ENCODE measurements at regions not wholly inside any gene's neighbourhood (a gene's known extent, or its start where the extent isn't known, plus 50 kb on each side); places are given as distances from the start of the nearest gene placed in this dataset.

DNA sequence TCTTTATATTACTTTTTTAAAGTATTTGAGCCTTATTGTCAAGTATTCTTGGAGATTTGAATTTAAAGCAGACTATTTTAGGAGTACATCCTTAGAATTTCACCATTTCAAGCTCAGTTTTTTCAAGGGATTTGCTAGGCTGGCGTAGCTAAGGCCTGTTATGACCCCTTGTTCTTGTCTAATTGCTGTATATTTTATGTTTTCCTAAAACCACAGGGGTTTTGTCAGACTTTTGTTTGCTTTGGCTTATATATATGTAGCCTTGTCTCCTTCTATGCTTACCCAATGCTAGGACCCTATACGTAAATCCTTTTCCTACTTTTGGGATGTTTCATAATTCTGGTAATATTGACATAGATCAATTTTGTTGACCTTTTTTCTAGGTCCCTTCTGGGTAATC, 147.0 kb upstream of the SYT10 start:
- no peak overlapping the region for H3K18ac ChIP-seq (ENCODE audit: insufficient read length, low read depth, low read length)
- no peak overlapping the region for H4K5ac ChIP-seq (ENCODE audit: insufficient read length, low read depth, low read length)
- H3K9ac ChIP-seq (ENCODE audit: extremely low read depth, insufficient read length, low read length), result no peak overlapping the region
- no peak overlapping the region for H4K8ac ChIP-seq (replicated peaks; ENCODE audit: insufficient read length, low read depth, low read length)
- H3K9me3 Mint-ChIP-seq, result no peaks in the 10 kb centered on the region
- H3K27ac ChIP-seq (ENCODE audit: insufficient read length, low read depth, low read length), result no peak overlapping the region
- no peak overlapping the region for H3K4me2 ChIP-seq (ENCODE audit: insufficient read depth, insufficient read length, low read length)
- H2AK5ac ChIP-seq (ENCODE audit: insufficient read length, low read length), result no peak overlapping the region
- H4K20me1 ChIP-seq (ENCODE audit: control insufficient read depth, insufficient read depth, insufficient read length), result no peaks in the 10 kb centered on the region
- H2AFZ ChIP-seq (ENCODE audit: low read length), result no peak overlapping the region
- no peaks in the 10 kb centered on the region for H3K27me3 ChIP-seq (ENCODE audit: insufficient read depth, low read length)
- H3T11ph ChIP-seq (ENCODE audit: low read length), result no peak overlapping the region
- H3K27ac Mint-ChIP-seq, result peak overlapping the region in 1 of 3 experiments; percentile 72; a peak in 3 of 7 replicates
- H3K27me3 Mint-ChIP-seq (ENCODE audit: low read depth), result no peaks in the 10 kb centered on the region; the same call in 1 of the 2 replicates
- H3K23me2 ChIP-seq (ENCODE audit: insufficient read length, low read depth, low read length, poor library complexity, severe bottlenecking), result no peaks in the 10 kb centered on the region
- no peaks in the 10 kb centered on the region for H3K9me3 ChIP-seq (ENCODE audit: control insufficient read depth, low read depth, low read length)
- no peak overlapping the region for H2BK20ac ChIP-seq (ENCODE audit: low read depth, low read length, poor library complexity, severe bottlenecking)
- no peak overlapping the region for H3K23ac ChIP-seq (ENCODE audit: insufficient read length, low read depth, low read length)
- H3K4me3 Mint-ChIP-seq, result no peak overlapping the region
- no peak overlapping the region for H3K56ac ChIP-seq (ENCODE audit: insufficient read length, low read depth, low read length)
- peaks cover 13% of the 10 kb centered on the region for H3K4me1 ChIP-seq (ENCODE audit: insufficient read depth, low read length)
- no peak overlapping the region for H4K91ac ChIP-seq (ENCODE audit: insufficient read length, low read depth, low read length)
- no peak overlapping the region for H2BK15ac ChIP-seq (ENCODE audit: low read depth, low read length)
- no peak overlapping the region for H2BK12ac ChIP-seq (ENCODE audit: insufficient read length, low read depth, low read length)
- H3K14ac ChIP-seq (ENCODE audit: insufficient read depth, low read length), result no peak overlapping the region
- no peak overlapping the region for H2BK5ac ChIP-seq (ENCODE audit: insufficient read length, low read length)
- H3K4me1 Mint-ChIP-seq, result peaks cover 38 to 42% of the 10 kb centered on the region in 2 experiments
- TF ChIP-seq, protein P1, sequence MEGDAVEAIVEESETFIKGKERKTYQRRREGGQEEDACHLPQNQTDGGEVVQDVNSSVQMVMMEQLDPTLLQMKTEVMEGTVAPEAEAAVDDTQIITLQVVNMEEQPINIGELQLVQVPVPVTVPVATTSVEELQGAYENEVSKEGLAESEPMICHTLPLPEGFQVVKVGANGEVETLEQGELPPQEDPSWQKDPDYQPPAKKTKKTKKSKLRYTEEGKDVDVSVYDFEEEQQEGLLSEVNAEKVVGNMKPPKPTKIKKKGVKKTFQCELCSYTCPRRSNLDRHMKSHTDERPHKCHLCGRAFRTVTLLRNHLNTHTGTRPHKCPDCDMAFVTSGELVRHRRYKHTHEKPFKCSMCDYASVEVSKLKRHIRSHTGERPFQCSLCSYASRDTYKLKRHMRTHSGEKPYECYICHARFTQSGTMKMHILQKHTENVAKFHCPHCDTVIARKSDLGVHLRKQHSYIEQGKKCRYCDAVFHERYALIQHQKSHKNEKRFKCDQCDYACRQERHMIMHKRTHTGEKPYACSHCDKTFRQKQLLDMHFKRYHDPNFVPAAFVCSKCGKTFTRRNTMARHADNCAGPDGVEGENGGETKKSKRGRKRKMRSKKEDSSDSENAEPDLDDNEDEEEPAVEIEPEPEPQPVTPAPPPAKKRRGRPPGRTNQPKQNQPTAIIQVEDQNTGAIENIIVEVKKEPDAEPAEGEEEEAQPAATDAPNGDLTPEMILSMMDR (conservative IDR thresholded peaks at IDR 0.05), result no peak
- 0 out of 7 replicates have a peak, but pooled peaks cover 0 to 3% (median 0%) of the 10 kb centered on the region in 3 experiments for H3K36me3 Mint-ChIP-seq (ENCODE audit: insufficient read depth in 1 of 3, low read depth in 3 of 3)
- H3K79me1 ChIP-seq (ENCODE audit: insufficient read depth, low read depth, low read length, poor library complexity, severe bottlenecking), result no peaks in the 10 kb centered on the region
- H3K79me2 ChIP-seq (ENCODE audit: insufficient read depth, low read length), result no peaks in the 10 kb centered on the region
- DNase-seq, result no peak
- no peak overlapping the region for H3K4ac ChIP-seq (ENCODE audit: low read depth, low read length)
- H2BK120ac ChIP-seq (ENCODE audit: low read depth, low read length, poor library complexity, severe bottlenecking), result no peak overlapping the region
- no CpG with 5 or more reads among the region's 2 CpGs for WGBS (ENCODE audit: extremely low coverage, insufficient read length, low lambda C conversion rate)

Measured in H9 (cell line).